ENCODE measurements at regions not wholly inside any gene's neighbourhood (a gene's known extent, or its start where the extent isn't known, plus 50 kb on each side); places are given as distances from the start of the nearest gene placed in this dataset.

DNA sequence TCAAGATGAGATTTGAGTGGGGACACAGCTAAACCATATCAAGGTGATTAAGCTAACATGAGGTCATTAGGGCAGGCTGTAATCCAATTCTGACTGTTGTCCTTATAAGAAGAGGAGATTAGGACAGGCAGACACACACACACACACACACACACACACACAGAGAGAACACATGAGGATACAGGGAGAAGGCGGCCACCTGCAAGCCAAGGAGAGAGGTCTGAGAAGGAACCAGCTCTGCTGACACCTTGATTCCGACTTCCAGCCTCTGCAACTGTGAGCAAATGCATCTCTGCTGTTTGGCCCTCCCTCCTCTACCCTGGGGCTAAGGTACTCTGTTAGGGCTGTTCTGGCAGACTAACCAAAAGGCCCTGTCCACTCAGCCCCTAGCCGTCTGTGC is 112.5 kb upstream of the GSC start:
- no peaks in the 10 kb centered on the region for H3K9me3 ChIP-seq (ENCODE audit: low read depth)

DNA sequence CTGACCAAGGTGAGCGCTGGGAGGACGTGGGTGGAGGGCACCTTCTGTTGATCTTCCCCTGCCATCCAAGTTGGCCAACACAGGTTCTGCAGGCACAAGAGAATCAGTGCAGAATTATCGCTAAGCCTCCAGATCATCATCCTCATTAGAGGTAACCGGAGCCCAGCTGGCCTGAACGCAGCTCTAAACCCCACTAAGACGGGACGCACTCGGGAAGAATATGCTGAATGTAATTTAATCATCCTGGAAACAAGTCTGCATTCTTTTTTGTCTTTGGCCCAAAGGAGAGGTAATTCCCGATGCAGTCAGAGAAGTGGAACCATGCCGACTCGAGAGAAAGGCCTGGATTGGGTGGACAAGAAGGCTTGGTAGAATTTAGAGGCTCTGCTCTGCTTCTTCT is 111.0 kb upstream of the GSC start:
- Histone ChIP-seq H3K9me3 (ENCODE audit: low read depth) (no peaks in the 10 kb centered on the region), H3K9me2 (replicated peaks; ENCODE audit: insufficient read depth) (no peaks in the 10 kb centered on the region), H3K79me2 (no peaks in the 10 kb centered on the region), H2AFZ (no peak overlapping the region), H3K4me1 (ENCODE audit: insufficient read depth) (no peaks in the 10 kb centered on the region), H3K4me3 (no peak overlapping the region), H3K4me2 (no peak overlapping the region), H4K20me1 (ENCODE audit: insufficient read depth, poor library complexity, severe bottlenecking) (no peaks in the 10 kb centered on the region), H3K27ac (no peak overlapping the region), H3K36me3 (replicated peaks; ENCODE audit: insufficient read depth, low read depth) (no peaks in the 10 kb centered on the region), H3K27me3 (peaks cover 3% of the 10 kb centered on the region)
- no peak for DNase-seq (ENCODE audit: low spot score)
- 78% methylated on average over 11 of the region's 11 CpGs for WGBS (ENCODE audit: low lambda C conversion rate, missing lambda C conversion rate)
- TF ChIP-seq, protein P1, sequence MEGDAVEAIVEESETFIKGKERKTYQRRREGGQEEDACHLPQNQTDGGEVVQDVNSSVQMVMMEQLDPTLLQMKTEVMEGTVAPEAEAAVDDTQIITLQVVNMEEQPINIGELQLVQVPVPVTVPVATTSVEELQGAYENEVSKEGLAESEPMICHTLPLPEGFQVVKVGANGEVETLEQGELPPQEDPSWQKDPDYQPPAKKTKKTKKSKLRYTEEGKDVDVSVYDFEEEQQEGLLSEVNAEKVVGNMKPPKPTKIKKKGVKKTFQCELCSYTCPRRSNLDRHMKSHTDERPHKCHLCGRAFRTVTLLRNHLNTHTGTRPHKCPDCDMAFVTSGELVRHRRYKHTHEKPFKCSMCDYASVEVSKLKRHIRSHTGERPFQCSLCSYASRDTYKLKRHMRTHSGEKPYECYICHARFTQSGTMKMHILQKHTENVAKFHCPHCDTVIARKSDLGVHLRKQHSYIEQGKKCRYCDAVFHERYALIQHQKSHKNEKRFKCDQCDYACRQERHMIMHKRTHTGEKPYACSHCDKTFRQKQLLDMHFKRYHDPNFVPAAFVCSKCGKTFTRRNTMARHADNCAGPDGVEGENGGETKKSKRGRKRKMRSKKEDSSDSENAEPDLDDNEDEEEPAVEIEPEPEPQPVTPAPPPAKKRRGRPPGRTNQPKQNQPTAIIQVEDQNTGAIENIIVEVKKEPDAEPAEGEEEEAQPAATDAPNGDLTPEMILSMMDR (IDR thresholded peaks at IDR 0.05; ENCODE audit: poor library complexity) = no peak
- TF ChIP-seq EZH2phosphoT487 (IDR thresholded peaks at IDR 0.05; ENCODE audit: low read depth, severe bottlenecking, unreplicated experiment) (no peak), EZH2 (IDR thresholded peaks at IDR 0.05; ENCODE audit: borderline replicate concordance) (no peak)

More for the DNA sequence above, 112.5 kb upstream of the GSC start:
- Histone ChIP-seq H3K36me3 (replicated peaks; ENCODE audit: insufficient read depth, low read depth) (no peaks in the 10 kb centered on the region), H2AFZ (no peak overlapping the region), H3K4me2 (no peak overlapping the region), H3K27me3 (no peaks in the 10 kb centered on the region), H4K20me1 (ENCODE audit: insufficient read depth, poor library complexity, severe bottlenecking) (no peaks in the 10 kb centered on the region), H3K9me2 (replicated peaks; ENCODE audit: insufficient read depth) (no peaks in the 10 kb centered on the region), H3K4me3 (no peak overlapping the region), H3K79me2 (no peaks in the 10 kb centered on the region), H3K4me1 (ENCODE audit: insufficient read depth) (no peaks in the 10 kb centered on the region), H3K27ac (no peak overlapping the region)
- 90% methylated on average over 3 of the region's 3 CpGs for whole genome bisulfite sequencing (ENCODE audit: low lambda C conversion rate, missing lambda C conversion rate)
- DNase-seq (ENCODE audit: low spot score) = no peak
- TF ChIP-seq, protein P1 (IDR thresholded peaks at IDR 0.05; ENCODE audit: poor library complexity) = no peak
- TF ChIP-seq EZH2 (IDR thresholded peaks at IDR 0.05; ENCODE audit: borderline replicate concordance) = no peak
- TF ChIP-seq EZH2phosphoT487 (IDR thresholded peaks at IDR 0.05; ENCODE audit: low read depth, severe bottlenecking, unreplicated experiment) = no peak

DNA sequence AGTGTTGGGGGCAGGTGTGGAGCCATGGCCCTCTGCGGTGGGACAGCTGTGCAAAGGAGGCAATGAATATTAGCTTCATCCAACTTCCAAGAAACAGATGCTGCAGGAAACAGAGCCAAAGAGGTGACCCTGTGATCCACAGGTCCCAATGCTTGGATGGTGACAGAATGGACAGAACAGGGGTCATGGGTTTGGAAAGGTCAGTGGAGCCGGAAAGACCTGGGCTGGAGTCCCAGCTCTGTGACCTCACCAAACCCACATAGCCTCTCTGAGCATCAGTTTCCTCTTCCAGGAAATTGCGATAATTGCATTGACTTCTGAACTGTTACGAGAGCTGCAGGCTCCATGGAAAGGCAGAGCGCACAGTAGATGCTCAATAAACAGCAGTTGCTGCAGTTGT is 110.2 kb upstream of the GSC start:
- no peaks in the 10 kb centered on the region for H3K4me1 ChIP-seq (ENCODE audit: insufficient read depth)
- no peak overlapping the region for H3K27ac ChIP-seq
- H3K4me3 ChIP-seq = no peak overlapping the region
- no peak overlapping the region for H3K4me2 ChIP-seq
- WGBS (ENCODE audit: low lambda C conversion rate, missing lambda C conversion rate) = 97% methylated on average over 5 of the region's 5 CpGs
- peaks cover 3% of the 10 kb centered on the region for H3K27me3 ChIP-seq
- H4K20me1 ChIP-seq (ENCODE audit: insufficient read depth, poor library complexity, severe bottlenecking) = no peaks in the 10 kb centered on the region
- H3K9me2 ChIP-seq (replicated peaks; ENCODE audit: insufficient read depth) = no peaks in the 10 kb centered on the region
- no peaks in the 10 kb centered on the region for H3K9me3 ChIP-seq (ENCODE audit: low read depth)
- DNase-seq (ENCODE audit: low spot score) = no peak
- no peak overlapping the region for H2AFZ ChIP-seq
- TF ChIP-seq EZH2phosphoT487 (IDR thresholded peaks at IDR 0.05; ENCODE audit: low read depth, severe bottlenecking, unreplicated experiment) = no peak
- TF ChIP-seq, protein P1 (IDR thresholded peaks at IDR 0.05; ENCODE audit: poor library complexity) = no peak
- TF ChIP-seq EZH2 (IDR thresholded peaks at IDR 0.05; ENCODE audit: borderline replicate concordance) = no peak
- no peaks in the 10 kb centered on the region for H3K36me3 ChIP-seq (replicated peaks; ENCODE audit: insufficient read depth, low read depth)
- no peaks in the 10 kb centered on the region for H3K79me2 ChIP-seq

DNA sequence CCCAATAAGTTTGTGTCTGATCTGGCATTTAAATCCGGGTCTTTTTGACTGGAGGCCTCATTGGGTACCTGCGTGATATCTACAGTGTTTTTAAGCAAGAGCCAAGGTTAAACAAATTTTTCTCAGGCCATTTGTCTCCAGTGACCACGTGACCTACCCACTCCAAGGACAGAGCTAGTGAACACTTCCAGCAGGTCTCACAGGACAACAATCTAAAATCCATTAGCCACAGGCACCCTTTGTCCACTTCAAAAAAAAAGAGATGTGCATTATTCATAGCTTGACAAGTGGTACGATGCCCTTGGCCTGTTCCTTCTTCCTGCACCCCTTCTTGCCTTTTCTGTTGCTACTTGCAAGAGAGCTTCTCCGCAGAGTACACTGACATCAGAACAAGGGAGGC is 109.6 kb upstream of the GSC start:
- Histone ChIP-seq H3K27ac (no peak overlapping the region), H3K27me3 (peaks cover 3% of the 10 kb centered on the region), H3K4me1 (ENCODE audit: insufficient read depth) (no peaks in the 10 kb centered on the region), H3K4me2 (no peak overlapping the region), H3K9me2 (replicated peaks; ENCODE audit: insufficient read depth) (no peaks in the 10 kb centered on the region), H2AFZ (no peak overlapping the region), H4K20me1 (ENCODE audit: insufficient read depth, poor library complexity, severe bottlenecking) (no peaks in the 10 kb centered on the region), H3K4me3 (no peak overlapping the region), H3K36me3 (replicated peaks; ENCODE audit: insufficient read depth, low read depth) (no peaks in the 10 kb centered on the region), H3K9me3 (ENCODE audit: low read depth) (no peaks in the 10 kb centered on the region), H3K79me2 (no peaks in the 10 kb centered on the region)
- DNase-seq (ENCODE audit: low spot score) = no peak
- TF ChIP-seq, protein P1 (IDR thresholded peaks at IDR 0.05; ENCODE audit: poor library complexity) = no peak
- TF ChIP-seq EZH2 (IDR thresholded peaks at IDR 0.05; ENCODE audit: borderline replicate concordance) = no peak
- no peak for TF ChIP-seq EZH2phosphoT487 (IDR thresholded peaks at IDR 0.05; ENCODE audit: low read depth, severe bottlenecking, unreplicated experiment)
- WGBS (ENCODE audit: low lambda C conversion rate, missing lambda C conversion rate) = 86% methylated on average over 5 of the region's 5 CpGs
